H1 (cell line): ENCODE measurements at regions not wholly inside any gene's neighbourhood (a gene's known extent, or its start where the extent isn't known, plus 50 kb on each side); places are given as distances from the start of the nearest gene placed in this dataset.

Experiments
- CTCF ChIA-PET: fragments of 300-600 bp; sonication (Branson Sonifier 250); formaldehyde crosslinking; loops from one replicate; lab custom pipeline; 2021; ENCODE audit not compliant: partially characterized antibody; lab: Charles Lee
- POLR2A ChIA-PET: fragments of 300-600 bp; sonication (Branson Sonifier 250); formaldehyde crosslinking; loops from one replicate; lab custom pipeline; 2021; ENCODE audit warnings: inconsistent platforms; ENCODE audit not compliant: partially characterized antibody; lab: Charles Lee
- DNase-seq, 2 experiments: peaks; one replicate each; pipeline versions ENCODE4 v3.0.0 to v3.0.0-alpha.2; 2010 to 2022; ENCODE audit warnings: low spot score in 2 of 2, low read depth in 1 of 2, mixed read lengths in 1 of 2
- FAIRE-seq: peaks from 2 replicates; lab custom pipeline; 2011; peaks lifted over from hg19 to GRCh38; lab: Jason Lieb, UNC
- H2AFZ ChIP-seq: 2 replicates; pipeline ENCODE4 v1.8.1; 2012; ENCODE audit warnings: low read length, inconsistent platforms
- H2AK5ac ChIP-seq: 2 replicates; pipeline ENCODE4 v1.6.1; 2013; ENCODE audit warnings: low read depth, low read length
- H2BK120ac ChIP-seq: replicated peaks from 2 replicates; pipeline ENCODE3; 2013; ENCODE audit warnings: low read depth, low read length, inconsistent platforms
- H2BK12ac ChIP-seq: 2 replicates; pipeline ENCODE4 v1.6.1; 2013; ENCODE audit warnings: low read depth, low read length
- H2BK15ac ChIP-seq: 2 replicates; pipeline ENCODE4 v1.6.1; 2013; ENCODE audit warnings: low read length
- H2BK20ac ChIP-seq: 2 replicates; pipeline ENCODE4 v1.6.1; 2013; ENCODE audit warnings: low read length
- H2BK5ac ChIP-seq: 2 replicates; pipeline ENCODE4 v1.6.1; 2013; ENCODE audit warnings: low read depth, low read length
- H3K14ac ChIP-seq: 2 replicates; pipeline ENCODE4 v1.6.1; 2013; ENCODE audit warnings: inconsistent platforms; ENCODE audit not compliant: insufficient read length
- H3K18ac ChIP-seq: 2 replicates; pipeline ENCODE4 v1.6.1; 2013; ENCODE audit warnings: low read length; ENCODE audit errors: extremely low read depth
- H3K23ac ChIP-seq: 2 replicates; pipeline ENCODE4 v1.6.1; 2013; ENCODE audit warnings: inconsistent platforms; ENCODE audit not compliant: insufficient read length
- H3K23me2 ChIP-seq: 2 replicates; pipeline ENCODE4 v1.6.1; 2013; ENCODE audit warnings: low read depth, low read length
- H3K27ac ChIP-seq: 2 replicates; pipeline ENCODE4 v1.6.1; 2011; ENCODE audit warnings: low read depth, low read length, inconsistent platforms
- H3K27me3 ChIP-seq, 4 experiments: replicated peaks in 1 of 4; 1 replicate in 1 of 4; 2 replicates in 3 of 4; pipeline versions ENCODE4 v1.6.1 to v1.8.1; 2011 to 2013; ENCODE audit warnings: low read length in 3 of 4, mild to moderate bottlenecking in 3 of 4, inconsistent platforms in 2 of 4, mixed read lengths in 2 of 4, moderate library complexity in 1 of 4; ENCODE audit not compliant: control insufficient read depth in 3 of 4, insufficient read depth in 3 of 4; ENCODE audit errors: extremely low read depth in 1 of 4
- H3K36me3 ChIP-seq, 4 experiments: 2 replicates each; pipeline versions ENCODE4 v1.6.1 to v1.8.1; 2011 to 2013; ENCODE audit warnings: mild to moderate bottlenecking in 4 of 4, low read length in 3 of 4, moderate library complexity in 2 of 4, control low read depth in 1 of 4, inconsistent platforms in 1 of 4; ENCODE audit not compliant: insufficient read depth in 4 of 4, control insufficient read depth in 2 of 4
- H3K4ac ChIP-seq: replicated peaks from 2 replicates; pipeline ENCODE3; 2013; ENCODE audit warnings: low read length, low read depth, mixed read lengths, inconsistent platforms; ENCODE audit not compliant: insufficient read length
- H3K4me1 ChIP-seq, 4 experiments: replicated peaks in 1 of 4; 1 replicate in 1 of 4; 2 replicates in 3 of 4; pipeline versions ENCODE4 v1.6.1 to v1.8.1; 2011 to 2013; ENCODE audit warnings: low read length in 3 of 4, inconsistent platforms in 2 of 4, mixed read lengths in 1 of 4; ENCODE audit not compliant: insufficient read depth in 4 of 4, control insufficient read depth in 3 of 4
- H3K4me2 ChIP-seq, 2 experiments: 2 replicates each; pipeline versions ENCODE4 v1.6.1 to v1.8.1; 2011 to 2013; ENCODE audit warnings: low read depth in 2 of 2, low read length in 2 of 2, control low read depth in 1 of 2, inconsistent platforms in 1 of 2, mild to moderate bottlenecking in 1 of 2; ENCODE audit not compliant: insufficient read depth in 1 of 2
- H3K4me3 ChIP-seq, 4 experiments: fragments of 200-600, 300-600 bp in 1 of 4; sonication (generic), shearing (Covaris generic), sonication (Bioruptor Twin) in 1 of 4; 2 replicates each; pipeline versions ENCODE4 v1.5.1 to v1.8.1; 2011 to 2016; ENCODE audit warnings: low read length in 4 of 4, low read depth in 3 of 4, control low read depth in 2 of 4, inconsistent platforms in 2 of 4, mild to moderate bottlenecking in 2 of 4, mixed read lengths in 1 of 4, moderate library complexity in 1 of 4; ENCODE audit not compliant: insufficient read depth in 2 of 4; ENCODE audit errors: extremely low read depth in 1 of 4
- H3K56ac ChIP-seq: replicated peaks from 2 replicates; pipeline ENCODE3; 2013; ENCODE audit warnings: low read depth, mild to moderate bottlenecking, mixed read lengths, low read length, inconsistent platforms; ENCODE audit not compliant: insufficient read length
- H3K79me1 ChIP-seq: 2 replicates; pipeline ENCODE4 v1.6.1; 2013; ENCODE audit warnings: low read depth, low read length, control low read depth
- H3K79me2 ChIP-seq, 2 experiments: 2 replicates each; pipeline versions ENCODE4 v1.6.1 to v1.8.1; 2012 to 2013; ENCODE audit warnings: low read length in 2 of 2, mild to moderate bottlenecking in 2 of 2, inconsistent platforms in 1 of 2; ENCODE audit not compliant: insufficient read depth in 2 of 2, control insufficient read depth in 1 of 2
- H3K9ac ChIP-seq, 4 experiments: replicated peaks in 1 of 4; 1 replicate in 1 of 4; 2 replicates in 3 of 4; pipeline versions ENCODE4 v1.6.1 to v1.8.1; 2011 to 2013; ENCODE audit warnings: low read depth in 3 of 4, low read length in 3 of 4, control low read depth in 2 of 4, mild to moderate bottlenecking in 2 of 4, moderate library complexity in 2 of 4, inconsistent platforms in 1 of 4; ENCODE audit errors: extremely low read depth in 1 of 4
- H3K9me3 ChIP-seq, 2 experiments: 2 replicates each; pipeline versions ENCODE4 v1.6.1 to v1.8.1; 2012 to 2013; ENCODE audit warnings: mild to moderate bottlenecking in 2 of 2, moderate library complexity in 2 of 2, control low read depth in 1 of 2, inconsistent platforms in 1 of 2, low read depth in 1 of 2, low read length in 1 of 2, mixed read lengths in 1 of 2; ENCODE audit not compliant: insufficient read depth in 2 of 2
- H4K20me1 ChIP-seq, 2 experiments: replicated peaks in 1 of 2; 2 replicates each; pipeline versions ENCODE3 to v1.8.1; 2011 to 2013; ENCODE audit warnings: inconsistent platforms in 2 of 2, low read length in 2 of 2, mild to moderate bottlenecking in 1 of 2; ENCODE audit not compliant: insufficient read depth in 2 of 2, control insufficient read depth in 1 of 2
- H4K5ac ChIP-seq: 2 replicates; pipeline ENCODE4 v1.6.1; 2013; ENCODE audit warnings: low read length, low read depth, mixed read lengths, inconsistent platforms; ENCODE audit not compliant: insufficient read length
- H4K8ac ChIP-seq: 2 replicates; pipeline ENCODE4 v1.8.0; 2013; ENCODE audit warnings: mild to moderate bottlenecking, moderate library complexity, low read length, inconsistent platforms; ENCODE audit not compliant: insufficient read depth; ENCODE audit errors: extremely low read depth
- H4K91ac ChIP-seq: replicated peaks from 2 replicates; pipeline ENCODE3; 2013; ENCODE audit warnings: low read length, mixed read lengths, inconsistent platforms; ENCODE audit not compliant: insufficient read length
- CTCF ChIP-seq, 3 experiments: IDR thresholded peaks; 1 replicate in 2 of 3; 2 replicates in 1 of 3; pipeline versions ENCODE4 v1.5.1 to v1.6.1; 2011; ENCODE audit warnings: low read length in 3 of 3, mild to moderate bottlenecking in 3 of 3, inconsistent platforms in 2 of 3, low read depth in 1 of 3, moderate library complexity in 1 of 3; ENCODE audit not compliant: insufficient read depth in 1 of 3; ENCODE audit errors: control extremely low read depth in 1 of 3
- E2F6 ChIP-seq: IDR thresholded peaks from 2 replicates; pipeline ENCODE4 v1.6.1; 2012; ENCODE audit warnings: inconsistent platforms
- FOSL1 ChIP-seq: IDR thresholded peaks from 2 replicates; pipeline ENCODE4 v1.6.1; 2011; ENCODE audit warnings: mild to moderate bottlenecking, low read depth, low read length, moderate library complexity; ENCODE audit not compliant: insufficient read depth
- MAFK ChIP-seq: IDR thresholded peaks from 2 replicates; pipeline ENCODE4 v1.6.1; 2012; ENCODE audit warnings: low read depth, mild to moderate bottlenecking, improper control_type of control experiment, low read length
- PHF8 ChIP-seq: fragments of 200-600 bp; sonication (generic); conservative IDR thresholded peaks from 2 replicates; pipeline ENCODE4 v1.7.1; 2012; ENCODE audit warnings: low read depth, mild to moderate bottlenecking, inconsistent platforms, low read length, moderate library complexity
- RFX5 ChIP-seq: IDR thresholded peaks from 2 replicates; pipeline ENCODE4 v1.6.1; 2011; ENCODE audit warnings: low read depth, low read length, improper control_type of control experiment, borderline replicate concordance
- SIRT6 ChIP-seq: IDR thresholded peaks from one replicate; pipeline ENCODE4 v1.7.1; 2012; ENCODE audit warnings: low read length, inconsistent platforms
- SIX5 ChIP-seq: IDR thresholded peaks from 2 replicates; pipeline ENCODE4 v1.6.1; 2011; ENCODE audit warnings: mild to moderate bottlenecking, low read depth, low read length
- SUZ12 ChIP-seq: fragments of 200-600 bp; sonication (generic); IDR thresholded peaks from 2 replicates; pipeline ENCODE4 v1.6.1; 2012; ENCODE audit warnings: mild to moderate bottlenecking, inconsistent platforms, low read length, moderate library complexity, mixed read lengths
- TAF7 ChIP-seq: optimal IDR thresholded peaks from 2 replicates; pipeline ENCODE3; 2011; ENCODE audit warnings: low read depth, mild to moderate bottlenecking, inconsistent platforms, low read length, moderate library complexity, borderline replicate concordance
- ZNF274 ChIP-seq: IDR thresholded peaks from 2 replicates; pipeline ENCODE4 v1.7.0; 2012; ENCODE audit warnings: low read length, borderline replicate concordance; ENCODE audit errors: extremely low read depth
- WGBS, 2 experiments: shearing (Covaris generic) in 1 of 2; methylation state at CpG; one replicate each; pipeline versions ENCODE4 v1.1.6 to v1.1.7; 2013 to 2015; ENCODE audit warnings: low lambda C conversion rate in 2 of 2, mixed read lengths in 2 of 2, inconsistent platforms in 1 of 2, low coverage in 1 of 2, missing lambda C conversion rate in 1 of 2; ENCODE audit not compliant: insufficient replicate concordance in 2 of 2, insufficient coverage in 1 of 2, insufficient read length in 1 of 2; ENCODE audit errors: extremely low coverage in 1 of 2, missing lambda C conversion rate in 1 of 2; 5-methylcytosine and 5-hydroxymethylcytosine counted together

- H3K4ac ChIP-seq = no peak overlapping the region
- POLR2A ChIA-PET = no interaction called here
- no peak overlapping the region for H2BK120ac ChIP-seq
- no peak overlapping the region for H3K14ac ChIP-seq
- no peaks in the 10 kb centered on the region for H3K79me2 ChIP-seq
- no peak overlapping the region for H3K56ac ChIP-seq
- no peak overlapping the region for H2AFZ ChIP-seq
- H4K8ac ChIP-seq = no peak overlapping the region
- H4K5ac ChIP-seq = no peak overlapping the region
- H3K18ac ChIP-seq = no peak overlapping the region
- CTCF ChIA-PET = no interaction called here
- H2BK12ac ChIP-seq = no peak overlapping the region
- no peak overlapping the region for H2BK5ac ChIP-seq
- no peak overlapping the region for H3K4me2 ChIP-seq
- H3K27ac ChIP-seq = no peak overlapping the region
- H3K27me3 ChIP-seq = no peaks in the 10 kb centered on the region
- H3K23me2 ChIP-seq = no peaks in the 10 kb centered on the region
- H3K4me1 ChIP-seq = no peaks in the 10 kb centered on the region
- no peaks in the 10 kb centered on the region for H3K36me3 ChIP-seq
- no peak overlapping the region for H4K91ac ChIP-seq
- no peak overlapping the region for H3K9ac ChIP-seq
- DNase-seq = no peak
- no peak overlapping the region for H2BK15ac ChIP-seq
- H3K9me3 ChIP-seq = peaks cover 59 to 86% of the 10 kb centered on the region in 2 experiments
- no peak for FAIRE-seq
- H3K4me3 ChIP-seq = no peak overlapping the region
- H4K20me1 ChIP-seq = no peaks in the 10 kb centered on the region
- no peak overlapping the region for H2BK20ac ChIP-seq
- WGBS, 2 experiments = 88% methylated on average over 8 of the region's 9 CpGs; no CpG with 5 or more reads in 1 of the 2 experiments
- H3K23ac ChIP-seq = no peak overlapping the region
- H2AK5ac ChIP-seq = no peak overlapping the region
- H3K79me1 ChIP-seq = no peaks in the 10 kb centered on the region
- TF ChIP-seq CTCF (IDR thresholded peaks at IDR 0.05; ENCODE audit: control extremely low read depth in 1 of 3, insufficient read depth in 1 of 3, low read depth in 1 of 3, low read length in 3 of 3) (no peak), MAFK (no peak), FOSL1 (no peak), E2F6 (no peak), SIRT6 (no peak), SIX5 (no peak), ZNF274 (no peak), PHF8 (no peak), SUZ12 (no peak), TAF7 (no peak), RFX5 (no peak)
Observed at GRCh38 chr12:34214011-34214410, 191.7 kb downstream of the ALG10 start.
